HepG2 (cell line): ENCODE measurements at regions not wholly inside any gene's neighbourhood (a gene's known extent, or its start where the extent isn't known, plus 50 kb on each side); places are given as distances from the start of the nearest gene placed in this dataset.

Experiments
- FOXJ3 ChIP-seq: sonication (generic); formaldehyde crosslinking; IDR thresholded peaks from 2 replicates; pipeline ENCODE4 v1.4.0; 2020; ENCODE audit warnings: missing genetic modification reagents, mild to moderate bottlenecking, borderline replicate concordance
- GFI1 ChIP-seq: sonication (generic); formaldehyde crosslinking; IDR thresholded peaks from 2 replicates; pipeline ENCODE4 v1.5.0; 2020; ENCODE audit warnings: missing genetic modification reagents, mild to moderate bottlenecking, borderline replicate concordance
- NFIB ChIP-seq: sonication (generic); formaldehyde crosslinking; IDR thresholded peaks from 2 replicates; pipeline ENCODE4 v1.9.0; 2021; ENCODE audit warnings: missing genetic modification reagents, mild to moderate bottlenecking, borderline replicate concordance
- PHF20 ChIP-seq: sonication (generic); formaldehyde crosslinking; IDR thresholded peaks from 2 replicates; pipeline ENCODE4 v1.5.0; 2020; ENCODE audit warnings: mild to moderate bottlenecking, missing genetic modification reagents
- REXO4 ChIP-seq: sonication (generic); formaldehyde crosslinking; IDR thresholded peaks from 2 replicates; pipeline ENCODE4 v1.8.0; 2022; ENCODE audit warnings: missing genetic modification reagents, mild to moderate bottlenecking, borderline replicate concordance
- ZNF501 ChIP-seq: sonication (generic); formaldehyde crosslinking; IDR thresholded peaks from 2 replicates; pipeline ENCODE4 v1.5.1; 2020; ENCODE audit warnings: mild to moderate bottlenecking, moderate library complexity, missing genetic modification reagents
- TF ChIP-seq, protein P1 (sequence below), 2 experiments: sonication (generic) in 1 of 2; formaldehyde crosslinking in 1 of 2; IDR thresholded peaks; 2 replicates each; pipeline versions ENCODE4 v1.6.1 to v1.9.0; 2014 to 2022; ENCODE audit warnings: antibody characterized with exemption in 1 of 2, borderline replicate concordance in 1 of 2, inconsistent platforms in 1 of 2, low read depth in 1 of 2, missing genetic modification reagents in 1 of 2

GRCh38 chr12:91616416-91616815 is 433.8 kb upstream of the DCN start (continued):
- TF ChIP-seq, protein P1, sequence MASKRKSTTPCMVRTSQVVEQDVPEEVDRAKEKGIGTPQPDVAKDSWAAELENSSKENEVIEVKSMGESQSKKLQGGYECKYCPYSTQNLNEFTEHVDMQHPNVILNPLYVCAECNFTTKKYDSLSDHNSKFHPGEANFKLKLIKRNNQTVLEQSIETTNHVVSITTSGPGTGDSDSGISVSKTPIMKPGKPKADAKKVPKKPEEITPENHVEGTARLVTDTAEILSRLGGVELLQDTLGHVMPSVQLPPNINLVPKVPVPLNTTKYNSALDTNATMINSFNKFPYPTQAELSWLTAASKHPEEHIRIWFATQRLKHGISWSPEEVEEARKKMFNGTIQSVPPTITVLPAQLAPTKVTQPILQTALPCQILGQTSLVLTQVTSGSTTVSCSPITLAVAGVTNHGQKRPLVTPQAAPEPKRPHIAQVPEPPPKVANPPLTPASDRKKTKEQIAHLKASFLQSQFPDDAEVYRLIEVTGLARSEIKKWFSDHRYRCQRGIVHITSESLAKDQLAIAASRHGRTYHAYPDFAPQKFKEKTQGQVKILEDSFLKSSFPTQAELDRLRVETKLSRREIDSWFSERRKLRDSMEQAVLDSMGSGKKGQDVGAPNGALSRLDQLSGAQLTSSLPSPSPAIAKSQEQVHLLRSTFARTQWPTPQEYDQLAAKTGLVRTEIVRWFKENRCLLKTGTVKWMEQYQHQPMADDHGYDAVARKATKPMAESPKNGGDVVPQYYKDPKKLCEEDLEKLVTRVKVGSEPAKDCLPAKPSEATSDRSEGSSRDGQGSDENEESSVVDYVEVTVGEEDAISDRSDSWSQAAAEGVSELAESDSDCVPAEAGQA (IDR thresholded peaks at IDR 0.05; ENCODE audit: low read depth), result no peak
- TF ChIP-seq, protein P1 (CRISPR knock-in tag; IDR thresholded peaks at IDR 0.05; ENCODE audit: borderline replicate concordance), result no peak
- no peak for TF ChIP-seq FOXJ3 (CRISPR knock-in tag)
- TF ChIP-seq PHF20 (CRISPR knock-in tag), result no peak
- TF ChIP-seq GFI1 (CRISPR knock-in tag), result no peak
- TF ChIP-seq REXO4 (CRISPR knock-in tag), result no peak
- no peak for TF ChIP-seq NFIB (CRISPR knock-in tag)
- TF ChIP-seq ZNF501, result no peak
